GM19328 (cell line): ENCODE measurements at regions not wholly inside any gene's neighbourhood (a gene's known extent, or its start where the extent isn't known, plus 50 kb on each side); places are given as distances from the start of the nearest gene placed in this dataset.

Experiments
- ATAC-seq: cut with Tn5 transposase; IDR thresholded peaks from one replicate; pipeline ENCODE4 v1.9.1; 2021; ENCODE audit warnings: mild to moderate bottlenecking, moderate library complexity; ENCODE audit not compliant: unreplicated experiment

- ATAC-seq = no peak
Observed at GRCh38 chr4:138671106-138671505, 344.5 kb upstream of the NOCT start.

DNA sequence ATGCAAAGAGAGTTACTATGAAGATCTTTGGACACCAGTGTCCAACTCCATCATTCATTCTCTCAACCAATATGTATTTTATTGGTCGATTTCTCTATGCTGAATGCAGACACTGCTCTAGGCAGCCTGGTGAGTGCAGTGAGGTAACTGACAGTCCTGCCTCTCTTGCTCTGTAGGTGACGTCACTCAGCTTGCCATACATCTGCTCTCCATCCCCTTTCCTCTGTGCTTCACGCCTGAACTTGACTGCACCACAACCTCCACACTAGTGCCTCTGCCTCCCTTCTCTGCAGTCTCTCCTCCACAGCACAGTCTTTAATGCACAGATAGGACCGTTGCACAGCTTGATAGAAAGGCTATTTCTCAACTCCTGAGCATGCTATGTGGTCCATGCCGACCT lies 344.9 kb upstream of the NOCT start:
- no peak for ATAC-seq

GRCh38 chr4:138669479-138670315 lies 345.9 kb upstream of the NOCT start:
- peak; percentile 38 for ATAC-seq

GRCh38 chr4:138668309-138668708 lies 347.3 kb upstream of the NOCT start:
- ATAC-seq = no peak

GRCh38 chr4:138666366-138666765 lies 349.2 kb upstream of the NOCT start:
- ATAC-seq = no peak

DNA sequence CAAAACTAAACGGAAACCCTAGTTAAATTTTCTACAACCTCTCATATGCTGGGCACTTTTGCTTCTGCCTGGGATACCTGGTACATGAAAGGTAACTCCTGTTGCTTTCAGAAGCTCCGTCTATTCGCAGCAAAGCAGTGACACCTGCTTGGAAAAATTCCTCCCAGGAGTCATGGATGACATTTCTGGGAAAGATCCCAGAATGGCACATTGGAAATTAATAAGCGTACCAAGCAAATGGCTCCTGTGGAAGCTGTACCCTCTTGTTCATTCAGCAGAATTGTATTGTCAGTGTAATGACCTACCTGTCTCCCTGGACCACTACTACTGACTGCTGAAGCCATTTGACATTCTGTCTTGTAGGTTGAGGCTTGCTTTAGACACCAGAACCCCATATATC lies 349.7 kb upstream of the NOCT start:
- ATAC-seq = no peak

- ATAC-seq = no peak
Observed at GRCh38 chr4:138663883-138664282, 351.7 kb upstream of the NOCT start.

- no peak for ATAC-seq
Observed at GRCh38 chr4:138659812-138660316, 355.7 kb upstream of the NOCT start.

- ATAC-seq = no peak
Observed at GRCh38 chr4:138659037-138659811, 356.4 kb upstream of the NOCT start.

DNA sequence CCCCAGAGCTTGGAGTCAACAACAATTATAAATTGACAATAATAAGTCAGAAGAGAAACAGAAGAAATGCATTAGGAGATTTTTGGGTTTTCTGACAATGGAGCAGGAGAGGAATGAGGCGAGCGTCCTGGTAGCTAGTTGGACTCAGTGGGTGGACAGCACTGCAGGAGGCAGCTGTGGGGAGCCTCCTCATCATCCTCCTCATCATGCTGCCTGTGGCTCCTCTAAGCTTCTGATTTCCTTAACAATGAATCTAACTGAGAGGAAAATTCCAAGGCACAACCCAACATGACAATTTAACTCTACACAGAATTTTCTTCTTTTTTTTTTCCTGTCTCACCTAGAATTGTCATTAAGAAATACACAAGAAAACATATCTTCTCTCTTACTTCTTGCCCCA lies 357.1 kb upstream of the NOCT start:
- ATAC-seq = no peak

DNA sequence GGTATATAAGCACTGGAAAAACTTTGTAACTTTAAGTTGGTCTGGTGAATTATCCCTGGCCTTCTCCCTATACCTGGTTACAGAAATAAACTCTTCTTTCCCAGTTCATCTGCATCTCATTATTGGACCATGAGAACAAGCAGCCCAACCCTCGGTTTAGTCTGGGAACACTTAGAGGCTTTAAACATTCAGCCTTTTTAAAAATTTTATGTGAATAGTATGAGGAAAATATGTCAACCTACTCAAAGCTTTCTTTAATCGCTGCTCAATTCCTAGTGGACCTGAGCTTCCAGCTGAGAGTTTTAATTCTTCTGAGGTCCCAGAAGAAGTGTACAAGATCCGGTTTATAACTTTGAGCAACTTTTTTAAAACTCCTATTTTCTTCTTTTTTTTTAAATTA lies 358.6 kb upstream of the NOCT start:
- ATAC-seq = no peak

- ATAC-seq = no peak
Observed at GRCh38 chr4:138655985-138656384, 359.6 kb upstream of the NOCT start.

- no peak for ATAC-seq
Observed at GRCh38 chr4:138655286-138655685, 360.3 kb upstream of the NOCT start.

- ATAC-seq = no peak
Observed at GRCh38 chr4:138650929-138651448, 364.6 kb upstream of the NOCT start.

DNA sequence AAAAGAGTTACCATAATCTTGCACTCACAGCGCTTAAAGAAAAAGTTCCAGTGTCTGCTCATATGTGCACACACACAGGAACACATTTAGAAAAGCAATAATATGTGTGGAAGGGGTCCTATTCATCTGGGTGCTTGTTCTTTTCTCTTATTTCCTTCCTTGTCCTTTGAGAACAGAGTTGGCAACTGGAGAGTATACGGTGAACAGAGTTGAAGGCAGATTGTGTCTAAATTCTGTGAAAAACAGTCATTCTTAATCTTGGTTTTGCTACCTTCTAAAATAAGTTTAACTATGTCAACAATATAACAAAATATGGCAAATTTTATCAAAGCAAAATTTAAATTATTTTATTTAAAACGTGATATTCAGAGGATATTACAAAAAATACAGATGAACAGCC lies 365.1 kb upstream of the NOCT start:
- ATAC-seq = no peak

DNA sequence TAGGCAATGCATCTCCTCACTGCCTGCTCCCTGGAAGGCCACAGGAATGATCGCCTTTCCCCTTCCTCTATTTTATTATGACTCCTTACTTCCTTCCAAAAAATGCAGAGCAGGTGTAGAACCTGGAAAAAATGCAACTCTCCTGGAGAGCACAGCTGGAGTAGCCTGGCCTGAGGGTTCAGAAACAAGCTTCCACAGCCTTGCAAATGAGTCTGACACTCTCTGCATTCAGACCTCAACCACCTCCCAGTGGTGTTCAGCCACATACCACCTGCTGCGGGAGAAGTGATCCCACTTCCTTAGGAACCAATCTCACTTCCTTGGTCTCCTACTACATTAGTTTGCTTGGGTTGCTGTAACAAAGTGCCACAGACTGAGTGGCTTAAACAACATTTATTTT lies 368.1 kb upstream of the NOCT start:
- ATAC-seq = no peak

- ATAC-seq = no peak
Observed at GRCh38 chr4:138646383-138646782, 369.2 kb upstream of the NOCT start.

DNA sequence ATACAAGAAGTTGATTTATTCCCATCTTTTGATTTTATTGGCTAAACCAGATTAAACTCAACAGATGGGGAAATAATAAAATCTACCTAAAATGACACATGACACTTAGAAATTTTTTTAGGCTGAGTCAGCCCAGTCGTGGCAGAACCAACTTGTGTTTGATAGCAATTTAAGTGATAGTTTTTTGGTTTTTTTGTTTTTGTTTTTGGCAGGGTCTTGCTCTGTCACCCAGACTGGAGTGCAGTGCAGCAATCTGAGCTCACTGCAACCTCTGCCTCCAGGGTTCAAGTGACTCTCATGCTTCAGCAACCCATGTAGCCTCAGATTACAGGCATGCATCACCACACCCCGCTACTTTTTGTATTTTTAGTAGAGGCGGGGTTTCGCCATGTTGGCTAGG lies 370.3 kb upstream of the NOCT start:
- no peak for ATAC-seq

GRCh38 chr4:138644322-138644721 lies 371.3 kb upstream of the NOCT start:
- no peak for ATAC-seq

DNA sequence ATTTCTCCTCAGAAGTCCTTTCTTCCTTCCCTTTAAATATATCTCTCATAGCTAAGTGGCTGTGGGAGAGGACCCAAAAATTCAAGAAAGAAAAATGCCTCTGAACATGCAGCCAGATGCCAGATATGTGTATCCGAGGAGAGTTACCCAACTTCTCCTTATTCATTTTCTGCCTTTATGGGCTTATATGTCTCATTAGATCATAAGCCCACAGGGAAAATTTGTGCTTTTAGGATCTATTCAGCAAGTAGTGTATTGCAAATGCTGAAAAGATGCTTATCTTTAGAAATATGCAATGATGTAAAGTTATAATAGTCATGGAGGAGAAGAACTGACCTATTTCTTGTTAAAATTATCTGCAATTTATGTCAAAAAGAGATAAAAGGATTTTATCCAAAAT lies 371.8 kb upstream of the NOCT start:
- no peak for ATAC-seq

DNA sequence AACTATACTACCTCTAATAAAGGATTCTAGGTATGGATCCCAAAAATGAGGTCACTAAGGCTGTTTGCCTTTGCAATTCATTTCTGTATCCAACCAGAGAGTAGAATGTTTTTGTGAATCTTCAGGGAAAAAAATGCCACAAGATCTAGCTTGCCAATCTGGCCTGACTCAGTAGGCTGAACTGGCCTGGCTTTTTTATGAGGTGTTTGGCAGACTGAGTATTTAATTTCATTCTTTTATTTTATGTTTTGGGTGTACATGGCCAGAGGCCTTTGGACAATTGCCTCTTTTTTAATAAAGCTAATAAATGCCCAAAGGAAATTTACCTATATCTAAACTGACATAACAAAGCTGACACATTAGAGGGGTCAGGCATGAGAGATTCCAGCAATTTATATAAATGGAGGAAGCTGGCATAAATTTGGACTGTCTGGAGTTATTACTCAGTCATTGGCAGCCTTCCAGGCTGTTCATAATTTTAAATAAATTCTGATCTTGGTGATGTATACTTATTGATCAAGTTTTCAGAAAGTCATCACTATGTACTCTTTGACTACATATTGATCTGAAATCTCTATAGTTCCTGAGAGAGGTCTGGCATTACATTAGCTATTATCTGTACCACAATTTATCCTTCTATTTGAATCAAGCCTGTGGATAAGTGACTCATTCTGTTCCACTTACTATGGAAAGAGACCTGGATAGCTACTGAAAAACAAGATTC lies 376.4 kb upstream of the NOCT start:
- no peak for ATAC-seq
